Suprapubic skin (tissue), 4 donors: ENCODE measurements at regions not wholly inside any gene's neighbourhood (a gene's known extent, or its start where the extent isn't known, plus 50 kb on each side); places are given as distances from the start of the nearest gene placed in this dataset.
"Not testable (repeated sequence)": the region's sequence is repeated elsewhere in the genome, so short reads cannot be mapped to it uniquely, and the experiment has no call there.

Experiments
- DNase-seq, 2 donors: peaks; one replicate each; pipeline ENCODE4 v3.0.0-alpha.2; 2019; ENCODE audit warnings: low spot score in 2 of 2
- H3K27ac ChIP-seq: fragments of 200-600 bp; sonication (generic); one replicate; pipeline ENCODE4 v1.5.1; 2019
- H3K27me3 ChIP-seq: fragments of 200-600 bp; sonication (generic); one replicate; pipeline ENCODE4 v1.5.1; 2019
- H3K36me3 ChIP-seq: fragments of 200-600 bp; sonication (generic); one replicate; pipeline ENCODE4 v1.5.1; 2019
- H3K4me1 ChIP-seq: fragments of 200-600 bp; sonication (generic); one replicate; pipeline ENCODE4 v1.5.1; 2019
- H3K4me3 ChIP-seq: fragments of 200-600 bp; sonication (generic); one replicate; pipeline ENCODE4 v1.5.1; 2019; ENCODE audit warnings: mild to moderate bottlenecking
- H3K9me3 ChIP-seq: fragments of 200-600 bp; sonication (generic); one replicate; pipeline ENCODE4 v1.5.1; 2019
- EP300 ChIP-seq: sonication (generic); formaldehyde crosslinking; IDR thresholded peaks from one replicate; pipeline ENCODE4 v1.6.1; 2017; ENCODE audit warnings: antibody characterized with exemption
- POLR2A ChIP-seq, 2 donors: fragments of 450-650 bp; IDR thresholded peaks; one replicate each; pipeline ENCODE4 v1.6.1; 2017; ENCODE audit warnings: antibody characterized with exemption in 2 of 2, mild to moderate bottlenecking in 2 of 2, moderate library complexity in 2 of 2
- POLR2AphosphoS5 ChIP-seq, 3 donors: sonication (generic); formaldehyde crosslinking; IDR thresholded peaks; one replicate each; pipeline ENCODE4 v1.6.1; 2017; ENCODE audit warnings: antibody characterized with exemption in 3 of 3
- WGBS: methylation state at CpG from one replicate; pipeline ENCODE4 v1.1.5; 2018; 5-methylcytosine and 5-hydroxymethylcytosine counted together
- TF ChIP-seq, protein P1 (sequence below), 2 donors: fragments of 200-600 bp in 1 of 2; fragments of 450-650 bp in 1 of 2; sonication (generic) in 1 of 2; IDR thresholded peaks; one replicate each; pipeline ENCODE4 v1.5.1; 2016 to 2019; ENCODE audit warnings: antibody characterized with exemption in 2 of 2, mild to moderate bottlenecking in 1 of 2, moderate library complexity in 1 of 2

DNA sequence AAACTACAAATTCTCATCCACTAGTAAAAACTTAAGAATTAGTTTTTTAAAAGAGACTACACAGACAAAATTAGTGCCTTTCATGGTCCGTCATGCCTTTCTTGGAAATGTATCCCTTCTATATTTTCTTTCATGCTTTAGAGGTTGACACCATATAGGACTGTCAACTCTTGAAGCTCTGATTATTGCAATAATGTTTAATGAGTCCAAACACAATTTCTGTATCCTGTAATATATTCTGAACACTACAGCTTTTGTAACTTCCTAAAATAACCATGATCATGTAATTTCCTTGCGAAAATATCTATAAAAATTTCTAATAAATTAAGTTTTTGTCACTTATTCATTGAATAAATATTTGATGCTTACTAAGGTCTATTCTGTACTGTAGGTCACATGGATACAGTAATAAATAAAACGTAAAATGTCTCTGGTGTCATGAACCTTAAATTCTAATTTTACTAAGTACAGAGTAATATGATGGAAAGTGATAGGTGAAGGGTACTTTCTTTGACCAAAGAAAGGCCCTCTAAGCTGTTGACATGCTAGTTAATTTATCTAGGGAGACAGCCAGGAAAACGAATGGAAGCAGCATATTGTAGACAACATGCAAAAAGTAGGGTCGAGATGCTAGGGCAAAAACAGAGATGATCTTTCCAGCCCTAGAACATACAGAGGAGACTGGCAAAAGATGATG lies 687.3 kb upstream of the PCDH9 start:
- H3K36me3 ChIP-seq: no peaks in the 10 kb centered on the region
- no peak overlapping the region for H3K4me3 ChIP-seq
- WGBS: 69% methylated on average over 5 of the region's 5 CpGs
- no peak for TF ChIP-seq EP300
- no peak for TF ChIP-seq POLR2AphosphoS5 (IDR thresholded peaks at IDR 0.05)
- no peak for TF ChIP-seq POLR2A (IDR thresholded peaks at IDR 0.05)
- TF ChIP-seq, protein P1, sequence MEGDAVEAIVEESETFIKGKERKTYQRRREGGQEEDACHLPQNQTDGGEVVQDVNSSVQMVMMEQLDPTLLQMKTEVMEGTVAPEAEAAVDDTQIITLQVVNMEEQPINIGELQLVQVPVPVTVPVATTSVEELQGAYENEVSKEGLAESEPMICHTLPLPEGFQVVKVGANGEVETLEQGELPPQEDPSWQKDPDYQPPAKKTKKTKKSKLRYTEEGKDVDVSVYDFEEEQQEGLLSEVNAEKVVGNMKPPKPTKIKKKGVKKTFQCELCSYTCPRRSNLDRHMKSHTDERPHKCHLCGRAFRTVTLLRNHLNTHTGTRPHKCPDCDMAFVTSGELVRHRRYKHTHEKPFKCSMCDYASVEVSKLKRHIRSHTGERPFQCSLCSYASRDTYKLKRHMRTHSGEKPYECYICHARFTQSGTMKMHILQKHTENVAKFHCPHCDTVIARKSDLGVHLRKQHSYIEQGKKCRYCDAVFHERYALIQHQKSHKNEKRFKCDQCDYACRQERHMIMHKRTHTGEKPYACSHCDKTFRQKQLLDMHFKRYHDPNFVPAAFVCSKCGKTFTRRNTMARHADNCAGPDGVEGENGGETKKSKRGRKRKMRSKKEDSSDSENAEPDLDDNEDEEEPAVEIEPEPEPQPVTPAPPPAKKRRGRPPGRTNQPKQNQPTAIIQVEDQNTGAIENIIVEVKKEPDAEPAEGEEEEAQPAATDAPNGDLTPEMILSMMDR (IDR thresholded peaks at IDR 0.05): no peak
- DNase-seq: no peak
- H3K27me3 ChIP-seq: no peaks in the 10 kb centered on the region
- no peaks in the 10 kb centered on the region for H3K4me1 ChIP-seq
- no peaks in the 10 kb centered on the region for H3K9me3 ChIP-seq
- H3K27ac ChIP-seq: no peak overlapping the region

DNA sequence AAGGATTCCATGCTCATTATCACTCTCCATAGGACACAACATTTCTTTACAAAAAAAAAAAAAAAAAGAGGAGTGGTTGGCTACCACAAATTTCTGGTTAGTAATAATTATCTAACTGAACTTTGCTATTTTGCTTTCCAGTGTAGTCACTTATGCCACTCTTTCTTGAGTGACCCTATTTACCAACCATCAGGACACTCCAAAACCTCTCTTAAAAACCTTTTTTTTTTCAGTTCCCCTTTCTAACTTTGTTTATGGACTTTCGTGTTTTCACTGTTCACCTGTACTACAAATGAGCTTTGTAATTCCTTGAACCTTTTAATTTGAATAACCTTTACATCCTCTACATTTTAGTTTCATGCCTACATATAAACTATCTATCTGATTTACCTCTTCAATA lies 686.5 kb upstream of the PCDH9 start:
- 77% methylated on average over 1 of the region's 1 CpG for WGBS
- Histone ChIP-seq H3K9me3 (no peaks in the 10 kb centered on the region), H3K36me3 (no peaks in the 10 kb centered on the region), H3K27me3 (no peaks in the 10 kb centered on the region), H3K27ac (no peak overlapping the region), H3K4me1 (no peaks in the 10 kb centered on the region), H3K4me3 (no peak overlapping the region)
- no peak for TF ChIP-seq POLR2AphosphoS5 (IDR thresholded peaks at IDR 0.05)
- TF ChIP-seq POLR2A (IDR thresholded peaks at IDR 0.05): no peak
- TF ChIP-seq EP300: no peak
- TF ChIP-seq, protein P1 (IDR thresholded peaks at IDR 0.05): no peak
- DNase-seq: no peak

DNA sequence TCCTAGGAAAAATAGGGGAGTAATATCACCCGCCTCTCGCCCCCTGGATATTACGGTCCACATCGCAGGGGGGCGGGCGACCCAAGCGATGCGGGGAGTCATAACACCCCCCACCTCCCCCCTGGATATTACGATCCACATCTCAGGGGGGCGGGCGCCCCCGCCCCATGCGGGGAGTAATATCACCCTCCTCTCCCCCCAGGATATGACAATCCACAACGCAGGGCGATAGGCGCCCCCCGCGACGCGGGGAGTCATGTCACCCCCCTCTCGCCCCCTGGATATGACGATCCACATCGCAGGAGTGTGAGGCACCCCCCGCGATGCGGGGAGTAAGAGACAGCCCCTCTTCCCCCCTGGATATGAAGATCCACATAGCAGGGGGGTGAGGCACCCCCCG lies 684.4 kb upstream of the PCDH9 start:
- no peak for DNase-seq
- H3K9me3 ChIP-seq: no peaks in the 10 kb centered on the region
- 83% methylated on average over 4 of the region's 27 CpGs for WGBS
- TF ChIP-seq POLR2A (IDR thresholded peaks at IDR 0.05): no peak
- H3K27me3 ChIP-seq: no peaks in the 10 kb centered on the region
- no peaks in the 10 kb centered on the region for H3K4me1 ChIP-seq
- no peak overlapping the region for H3K27ac ChIP-seq
- no peak overlapping the region for H3K4me3 ChIP-seq
- no peaks in the 10 kb centered on the region for H3K36me3 ChIP-seq

DNA sequence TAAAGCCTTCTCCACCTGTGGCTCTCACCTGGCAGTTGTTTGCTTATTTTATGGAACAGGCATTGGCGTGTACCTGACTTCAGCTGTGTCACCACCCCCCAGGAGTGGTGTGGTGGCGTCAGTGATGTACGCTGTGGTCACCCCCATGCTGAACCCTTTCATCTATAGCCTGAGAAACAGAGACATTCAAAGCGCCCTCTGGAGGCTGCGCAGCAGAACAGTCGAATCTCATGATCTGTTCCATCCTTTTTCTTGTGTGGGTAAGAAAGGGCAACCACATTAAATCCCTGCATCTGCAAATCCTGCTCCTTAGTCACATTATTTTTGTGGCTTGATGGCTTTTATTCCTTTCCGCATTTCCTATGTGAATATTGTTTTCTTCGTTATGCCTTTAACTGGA lies 672.8 kb upstream of the PCDH9 start:
- 72% methylated on average over 8 of the region's 8 CpGs for WGBS

DNA sequence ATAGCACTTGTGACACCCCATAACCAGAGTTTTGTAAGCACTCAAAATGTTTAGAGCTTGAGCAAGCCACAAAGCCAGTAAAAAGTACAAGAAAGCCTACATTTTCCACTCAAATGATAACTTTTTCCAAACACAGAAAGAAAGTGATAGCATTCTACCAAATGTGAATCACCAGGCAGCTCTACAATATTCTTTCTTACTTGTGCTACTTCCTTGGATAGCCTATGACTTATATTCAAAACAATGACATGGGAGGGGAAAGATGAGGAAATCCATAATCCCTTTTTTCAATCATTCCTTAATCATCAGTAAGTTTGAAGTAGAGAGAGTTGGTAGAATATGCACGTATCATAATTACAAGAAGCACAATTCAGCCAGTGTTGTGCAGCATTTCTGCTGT lies 650.8 kb upstream of the PCDH9 start:
- Histone ChIP-seq H3K4me3 (no peak overlapping the region), H3K9me3 (no peaks in the 10 kb centered on the region), H3K36me3 (no peaks in the 10 kb centered on the region), H3K27ac (no peak overlapping the region), H3K4me1 (no peaks in the 10 kb centered on the region), H3K27me3 (no peaks in the 10 kb centered on the region)
- DNase-seq: no peak
- 89% methylated on average over 1 of the region's 1 CpG for WGBS
- TF ChIP-seq EP300 (no peak), POLR2AphosphoS5 (IDR thresholded peaks at IDR 0.05) (no peak), POLR2A (IDR thresholded peaks at IDR 0.05) (no peak)
- TF ChIP-seq, protein P1 (IDR thresholded peaks at IDR 0.05): no peak

More for the DNA sequence above, 672.8 kb upstream of the PCDH9 start:
- not testable (repeated sequence) for H3K36me3 ChIP-seq, H3K27me3 ChIP-seq, DNase-seq, H3K4me1 ChIP-seq, H3K27ac ChIP-seq, H3K9me3 ChIP-seq, H3K4me3 ChIP-seq

DNA sequence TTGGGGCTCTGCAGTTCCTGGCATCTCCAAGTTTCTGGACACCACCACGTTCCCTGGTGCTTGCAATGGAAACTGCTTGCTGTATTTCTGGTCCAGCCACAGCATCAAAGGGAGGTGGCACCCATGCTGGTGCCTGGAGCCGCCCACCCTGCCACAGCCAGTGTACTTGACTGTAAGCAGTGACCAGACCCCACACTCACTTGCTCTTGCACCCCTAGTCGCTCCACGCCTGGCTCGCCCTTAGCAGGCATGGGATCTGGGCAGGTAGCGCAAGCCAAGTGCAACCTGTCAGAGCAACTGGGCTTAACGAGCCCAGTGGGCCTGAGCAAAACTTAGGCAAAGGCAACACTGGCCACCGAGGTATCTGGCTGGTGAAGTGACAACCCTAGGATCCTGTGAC lies 648.2 kb upstream of the PCDH9 start:
- WGBS: 88% methylated on average over 7 of the region's 8 CpGs
- H3K36me3 ChIP-seq: no peaks in the 10 kb centered on the region

More for the DNA sequence above, 648.2 kb upstream of the PCDH9 start:
- Histone ChIP-seq H3K27me3 (no peaks in the 10 kb centered on the region), H3K4me3 (no peak overlapping the region), H3K4me1 (no peaks in the 10 kb centered on the region), H3K27ac (no peak overlapping the region), H3K9me3 (no peaks in the 10 kb centered on the region)
- TF ChIP-seq, protein P1 (IDR thresholded peaks at IDR 0.05): no peak
- TF ChIP-seq POLR2A (IDR thresholded peaks at IDR 0.05): no peak
- no peak for TF ChIP-seq EP300
- no peak for TF ChIP-seq POLR2AphosphoS5 (IDR thresholded peaks at IDR 0.05)
- DNase-seq: no peak
